GM19351 (cell line): ENCODE measurements at regions not wholly inside any gene's neighbourhood (a gene's known extent, or its start where the extent isn't known, plus 50 kb on each side); places are given as distances from the start of the nearest gene placed in this dataset.

Source experiments
- ATAC-seq: cut with Tn5 transposase; IDR thresholded peaks from one replicate; pipeline ENCODE4 v1.9.1; 2021; ENCODE audit warnings: mild to moderate bottlenecking, moderate library complexity; ENCODE audit not compliant: unreplicated experiment

GRCh38 chr12:67794161-67794560, 145.6 kb downstream of the DYRK2 start:
- no peak for ATAC-seq

- no peak for ATAC-seq
These were observed 146.7 kb downstream of the DYRK2 start for GRCh38 chr12:67795236-67795635.

GRCh38 chr12:67797185-67797741, 148.7 kb downstream of the DYRK2 start:
- no peak for ATAC-seq

GRCh38 chr12:67797753-67798152, 149.2 kb downstream of the DYRK2 start:
- no peak for ATAC-seq

GRCh38 chr12:67798768-67799167, 150.2 kb downstream of the DYRK2 start:
- ATAC-seq = no peak

- ATAC-seq = no peak
These were observed 154.2 kb downstream of the DYRK2 start for GRCh38 chr12:67802731-67803130.

GRCh38 chr12:67803278-67803993, 154.9 kb downstream of the DYRK2 start:
- no peak for ATAC-seq

- ATAC-seq = peak; percentile 90
These were observed 155.6 kb downstream of the DYRK2 start for GRCh38 chr12:67804168-67804567.

GRCh38 chr12:67807814-67808213, 159.3 kb downstream of the DYRK2 start:
- ATAC-seq = no peak

GRCh38 chr12:67810166-67810565, 161.6 kb downstream of the DYRK2 start:
- ATAC-seq = no peak

- ATAC-seq = no peak
These were observed 163.2 kb downstream of the DYRK2 start for GRCh38 chr12:67811437-67812361.

GRCh38 chr12:67813456-67813904, 164.9 kb downstream of the DYRK2 start:
- no peak for ATAC-seq

GRCh38 chr12:67816269-67816668, 167.7 kb downstream of the DYRK2 start:
- ATAC-seq = no peak

GRCh38 chr12:67818459-67818903, 169.9 kb downstream of the DYRK2 start:
- ATAC-seq = no peak

GRCh38 chr12:67819902-67820301, 169.3 kb upstream of the IFNG-AS1 start:
- no peak for ATAC-seq

- ATAC-seq = no peak
These were observed 168.6 kb upstream of the IFNG-AS1 start for GRCh38 chr12:67820694-67821093.

GRCh38 chr12:67822826-67823225, 166.4 kb upstream of the IFNG-AS1 start:
- ATAC-seq = no peak

GRCh38 chr12:67826148-67826547, 163.1 kb upstream of the IFNG-AS1 start:
- no peak for ATAC-seq

- ATAC-seq = no peak
These were observed 162.1 kb upstream of the IFNG-AS1 start for GRCh38 chr12:67826946-67827720.

GRCh38 chr12:67827820-67828383, 161.3 kb upstream of the IFNG-AS1 start:
- peak; percentile 93 for ATAC-seq
